PC-9 (cell line): ENCODE measurements at regions not wholly inside any gene's neighbourhood (a gene's known extent, or its start where the extent isn't known, plus 50 kb on each side); places are given as distances from the start of the nearest gene placed in this dataset.

Experiments
- BruUV-seq: library from RNA; stranded (reverse); fragments of 400-500 nt; replicated peaks from 2 replicates; lab custom pipeline; 2021; lab: Mats Ljungman, UMichigan
- CTCF ChIA-PET: fragments of 300-600 bp; sonication (Branson Sonifier 250); formaldehyde crosslinking; loops from one replicate; lab custom pipeline; 2022; ENCODE audit warnings: antibody characterized with exemption; lab: Charles Lee
- POLR2A ChIA-PET: fragments of 300-600 bp; sonication (Branson Sonifier 250); formaldehyde crosslinking; loops from one replicate; lab custom pipeline; 2022; ENCODE audit warnings: antibody characterized with exemption; ENCODE audit not compliant: unreplicated experiment; lab: Charles Lee
- DNase-seq, 2 experiments: peaks; one replicate each; pipeline versions ENCODE4 v3.0.0 to v3.0.0-alpha.2; 2015 to 2022; ENCODE audit warnings: mixed read lengths in 1 of 2
- H2AFZ ChIP-seq: fragments of 200-600 bp; sonication (generic); 2 replicates; pipeline ENCODE4 v1.8.1; 2017; ENCODE audit warnings: antibody characterized with exemption
- H3F3A ChIP-seq: fragments of 200-600 bp; sonication (generic); 2 replicates; pipeline ENCODE4 v1.8.1; 2017; ENCODE audit warnings: antibody characterized with exemption, mild to moderate bottlenecking, low read depth; ENCODE audit not compliant: insufficient read depth
- H3K27ac ChIP-seq: fragments of 200-600 bp; sonication (generic); 2 replicates; pipeline ENCODE4 v1.6.1; 2016; ENCODE audit warnings: mixed run types
- H3K27me3 ChIP-seq: fragments of 200-600 bp; sonication (generic); 2 replicates; pipeline ENCODE4 v1.6.1; 2016; ENCODE audit warnings: low read depth, mixed run types; ENCODE audit not compliant: insufficient read depth
- H3K36me3 ChIP-seq: fragments of 200-600 bp; sonication (generic); 2 replicates; pipeline ENCODE4 v1.6.1; 2016; ENCODE audit warnings: low read depth, mixed run types
- H3K4me1 ChIP-seq: fragments of 200-600 bp; sonication (generic); replicated peaks from 2 replicates; pipeline ENCODE4 v1.6.1; 2016; ENCODE audit warnings: mixed run types; ENCODE audit not compliant: insufficient read depth
- H3K4me2 ChIP-seq: fragments of 200-600 bp; sonication (generic); 2 replicates; pipeline ENCODE4 v1.6.1; 2017; ENCODE audit warnings: mixed run types
- H3K4me3 ChIP-seq: fragments of 200-600 bp; sonication (generic); 2 replicates; pipeline ENCODE4 v1.6.1; 2016; ENCODE audit warnings: mixed run types
- H3K79me2 ChIP-seq: fragments of 200-600 bp; sonication (generic); 2 replicates; pipeline ENCODE4 v1.6.1; 2017; ENCODE audit warnings: low read depth, mixed run types
- H3K9me2 ChIP-seq: fragments of 200-600 bp; sonication (generic); 2 replicates; pipeline ENCODE4 v1.8.1; 2017; ENCODE audit warnings: mild to moderate bottlenecking; ENCODE audit not compliant: insufficient read depth
- H3K9me3 ChIP-seq: fragments of 200-600 bp; sonication (generic); 2 replicates; pipeline ENCODE4 v1.8.1; 2016; ENCODE audit warnings: low read depth; ENCODE audit not compliant: insufficient read depth
- H4K20me1 ChIP-seq: fragments of 200-600 bp; sonication (generic); 2 replicates; pipeline ENCODE4 v1.8.1; 2017; ENCODE audit not compliant: insufficient read depth
- EZH2 ChIP-seq: fragments of 200-600 bp; sonication (generic); IDR thresholded peaks from 2 replicates; pipeline ENCODE4 v1.8.0; 2017; ENCODE audit warnings: antibody characterized with exemption, low read depth
- intact Hi-C: fragments of 100-400 bp; cut with micrococcal nuclease; formaldehyde crosslinking; loops from one replicate; pipeline ENCODE4 v1.10.0; 2022; ENCODE audit not compliant: unreplicated experiment
- TF ChIP-seq, protein P1 (sequence below): fragments of 200-600 bp; sonication (generic); conservative IDR thresholded peaks from 2 replicates; pipeline ENCODE4 v1.6.1; 2017; ENCODE audit warnings: mixed run types, antibody characterized with exemption, mild to moderate bottlenecking, moderate library complexity

DNA sequence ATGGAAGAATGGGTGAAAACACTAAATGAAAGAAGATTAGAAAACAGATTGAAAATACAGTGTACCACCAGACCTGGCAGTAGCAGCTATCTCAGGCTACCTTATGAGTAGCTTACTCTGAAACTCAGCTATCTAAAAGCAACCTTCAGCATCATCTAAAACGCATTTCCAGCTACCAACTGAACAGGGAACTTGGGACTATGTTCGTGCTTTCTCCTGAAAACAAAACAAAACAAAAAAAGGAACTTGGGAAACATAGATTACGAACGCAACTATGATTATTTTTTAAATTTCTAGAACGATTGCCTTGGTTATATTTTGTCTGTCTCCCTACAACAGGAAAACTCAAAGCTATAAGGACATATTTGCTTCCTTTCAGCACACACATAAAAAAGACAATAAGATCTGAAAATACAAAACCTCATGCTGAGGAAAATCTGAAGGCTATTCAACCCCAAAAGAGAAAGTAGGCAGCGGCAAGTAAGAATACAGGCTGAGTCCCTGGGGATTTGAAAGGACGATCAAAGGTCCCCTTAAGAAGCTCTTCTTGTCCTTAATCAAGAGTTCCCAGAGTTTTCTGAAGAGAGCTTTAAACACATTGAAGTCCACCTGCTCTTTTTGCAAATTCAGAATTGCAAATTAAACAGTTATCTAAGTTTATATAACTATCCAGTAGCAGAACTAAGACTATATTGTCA is 53.4 kb downstream of the OR2K2 start:
- H3F3A ChIP-seq, result no peaks in the 10 kb centered on the region
- H3K27me3 ChIP-seq, result no peaks in the 10 kb centered on the region
- H3K4me3 ChIP-seq, result no peak overlapping the region
- H3K4me1 ChIP-seq, result no peaks in the 10 kb centered on the region
- no peaks in the 10 kb centered on the region for H3K79me2 ChIP-seq
- no peaks in the 10 kb centered on the region for H4K20me1 ChIP-seq
- H3K27ac ChIP-seq, result no peak overlapping the region
- TF ChIP-seq, protein P1, sequence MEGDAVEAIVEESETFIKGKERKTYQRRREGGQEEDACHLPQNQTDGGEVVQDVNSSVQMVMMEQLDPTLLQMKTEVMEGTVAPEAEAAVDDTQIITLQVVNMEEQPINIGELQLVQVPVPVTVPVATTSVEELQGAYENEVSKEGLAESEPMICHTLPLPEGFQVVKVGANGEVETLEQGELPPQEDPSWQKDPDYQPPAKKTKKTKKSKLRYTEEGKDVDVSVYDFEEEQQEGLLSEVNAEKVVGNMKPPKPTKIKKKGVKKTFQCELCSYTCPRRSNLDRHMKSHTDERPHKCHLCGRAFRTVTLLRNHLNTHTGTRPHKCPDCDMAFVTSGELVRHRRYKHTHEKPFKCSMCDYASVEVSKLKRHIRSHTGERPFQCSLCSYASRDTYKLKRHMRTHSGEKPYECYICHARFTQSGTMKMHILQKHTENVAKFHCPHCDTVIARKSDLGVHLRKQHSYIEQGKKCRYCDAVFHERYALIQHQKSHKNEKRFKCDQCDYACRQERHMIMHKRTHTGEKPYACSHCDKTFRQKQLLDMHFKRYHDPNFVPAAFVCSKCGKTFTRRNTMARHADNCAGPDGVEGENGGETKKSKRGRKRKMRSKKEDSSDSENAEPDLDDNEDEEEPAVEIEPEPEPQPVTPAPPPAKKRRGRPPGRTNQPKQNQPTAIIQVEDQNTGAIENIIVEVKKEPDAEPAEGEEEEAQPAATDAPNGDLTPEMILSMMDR, result no peak
- no peak for TF ChIP-seq EZH2
- no peak for DNase-seq
- intact Hi-C loops, result no loop called here
- ChIA-PET POLR2A (no interaction called here), CTCF (interaction anchor here (0.6 kb wide), 1 partner anchor 1363 kb away, joined by 8 read pairs; no protein-coding TSS in a partner anchor)
- no peak overlapping the region for H2AFZ ChIP-seq
- no peaks in the 10 kb centered on the region for H3K36me3 ChIP-seq
- H3K9me3 ChIP-seq, result no peaks in the 10 kb centered on the region
- BruUV-seq, result no TSS peak
- H3K4me2 ChIP-seq, result no peak overlapping the region
- no peaks in the 10 kb centered on the region; the same call in 1 of the 2 replicates for H3K9me2 ChIP-seq

- Histone ChIP-seq H3K27me3 (no peaks in the 10 kb centered on the region), H3K27ac (no peak overlapping the region), H3K4me1 (no peaks in the 10 kb centered on the region), H3K9me2 (no peaks in the 10 kb centered on the region; the same call in 1 of the 2 replicates), H3F3A (no peaks in the 10 kb centered on the region), H3K9me3 (no peaks in the 10 kb centered on the region), H2AFZ (no peak overlapping the region), H3K36me3 (no peaks in the 10 kb centered on the region), H3K4me2 (no peak overlapping the region), H3K4me3 (no peak overlapping the region), H4K20me1 (no peaks in the 10 kb centered on the region), H3K79me2 (no peaks in the 10 kb centered on the region)
- TF ChIP-seq, protein P1, result no peak
- TF ChIP-seq EZH2, result no peak
- DNase-seq, result no peak
- intact Hi-C loops, result no loop called here
- POLR2A ChIA-PET, result no interaction called here
- CTCF ChIA-PET, result no interaction called here
- no TSS peak for BruUV-seq
Observed at GRCh38 chr9:111274737-111275136, 55.3 kb downstream of the OR2K2 start.

GRCh38 chr9:111272581-111272980 is 57.4 kb downstream of the OR2K2 start:
- no peak overlapping the region for H3K27ac ChIP-seq
- H2AFZ ChIP-seq, result no peak overlapping the region
- H3K4me3 ChIP-seq, result no peak overlapping the region
- ChIA-PET CTCF (no interaction called here), POLR2A (no interaction called here)
- H3K4me1 ChIP-seq, result no peaks in the 10 kb centered on the region
- no peaks in the 10 kb centered on the region for H3K27me3 ChIP-seq
- intact Hi-C loops, result no loop called here
- no peaks in the 10 kb centered on the region for H4K20me1 ChIP-seq
- no peaks in the 10 kb centered on the region; the same call in 1 of the 2 replicates for H3K9me2 ChIP-seq
- no peaks in the 10 kb centered on the region for H3K36me3 ChIP-seq
- BruUV-seq, result no TSS peak
- no peak for DNase-seq
- TF ChIP-seq EZH2, result no peak
- TF ChIP-seq, protein P1, result no peak
- no peaks in the 10 kb centered on the region for H3F3A ChIP-seq
- H3K79me2 ChIP-seq, result no peaks in the 10 kb centered on the region
- H3K4me2 ChIP-seq, result no peak overlapping the region
- no peaks in the 10 kb centered on the region for H3K9me3 ChIP-seq
